DND-41 (cell line): ENCODE measurements at regions not wholly inside any gene's neighbourhood (a gene's known extent, or its start where the extent isn't known, plus 50 kb on each side); places are given as distances from the start of the nearest gene placed in this dataset.

ENCODE experiments used
- CTCF ChIP-seq: IDR thresholded peaks from 2 replicates; pipeline ENCODE4 v1.5.1; 2012; ENCODE audit warnings: borderline replicate concordance, low read length, moderate library complexity, mild to moderate bottlenecking; ENCODE audit not compliant: poor library complexity, severe bottlenecking; ENCODE audit errors: extremely low read depth
- EZH2 ChIP-seq: IDR thresholded peaks from 3 replicates; pipeline ENCODE4 v1.6.1; 2012; ENCODE audit warnings: borderline replicate concordance, low read depth, mild to moderate bottlenecking, moderate library complexity, low read length, inconsistent platforms; ENCODE audit not compliant: severe bottlenecking

- no peak for TF ChIP-seq CTCF
- no peak for TF ChIP-seq EZH2
Observed at GRCh38 chr4:183772361-183772760, 113.3 kb downstream of the TRAPPC11 start.
